GM12872 (cell line): ENCODE measurements at regions not wholly inside any gene's neighbourhood (a gene's known extent, or its start where the extent isn't known, plus 50 kb on each side); places are given as distances from the start of the nearest gene placed in this dataset.

Experiments
- CTCF ChIP-seq: IDR thresholded peaks from 3 replicates; pipeline ENCODE4 v1.5.1; 2011; ENCODE audit warnings: low read depth, mild to moderate bottlenecking, low read length, moderate library complexity; ENCODE audit not compliant: insufficient read depth

GRCh38 chr15:29538044-29538443 lies 268.4 kb upstream of the NSMCE3 start:
- no peak for TF ChIP-seq CTCF

GRCh38 chr15:29535952-29536351 lies 266.3 kb upstream of the NSMCE3 start:
- no peak for TF ChIP-seq CTCF

- TF ChIP-seq CTCF: no peak
Measured at GRCh38 chr15:29534378-29534777, 264.8 kb upstream of the NSMCE3 start.

GRCh38 chr15:29533647-29534046 lies 264.0 kb upstream of the NSMCE3 start:
- TF ChIP-seq CTCF: no peak

- TF ChIP-seq CTCF: no peak
Measured at GRCh38 chr15:29532296-29532695, 262.7 kb upstream of the NSMCE3 start.

- TF ChIP-seq CTCF: no peak
Measured at GRCh38 chr15:29530966-29531365, 261.3 kb upstream of the NSMCE3 start.

- no peak for TF ChIP-seq CTCF
Measured at GRCh38 chr15:29529043-29529442, 259.4 kb upstream of the NSMCE3 start.

- no peak for TF ChIP-seq CTCF
Measured at GRCh38 chr15:29528276-29528675, 258.7 kb upstream of the NSMCE3 start.
